Activated T-helper 17 cell treated with anti-CD3 and anti-CD28 coated beads, Interleukin-2, amount 50 U/mL, for 72 hours (primary cell): ENCODE measurements at regions not wholly inside any gene's neighbourhood (a gene's known extent, or its start where the extent isn't known, plus 50 kb on each side); places are given as distances from the start of the nearest gene placed in this dataset.

Experiments
- ATAC-seq: fragments of 150-1000 bp; cut with Tn5 transposase; replicated peaks from 2 replicates; pipeline ENCODE4 v1.10.0; 2021; ENCODE audit warnings: mild to moderate bottlenecking, moderate library complexity
- H3K27ac Mint-ChIP-seq: one replicate; pipeline ENCODE4 v1.8.0; 2022; ENCODE audit warnings: mixed read lengths
- H3K27me3 Mint-ChIP-seq: one replicate; pipeline ENCODE4 v1.8.0; 2022; ENCODE audit warnings: mixed read lengths
- H3K36me3 Mint-ChIP-seq: one replicate; pipeline ENCODE4 v1.8.0; 2022; ENCODE audit warnings: low read depth, mild to moderate bottlenecking, mixed read lengths
- H3K4me1 Mint-ChIP-seq: one replicate; pipeline ENCODE4 v1.8.0; 2022; ENCODE audit warnings: mixed read lengths
- H3K4me3 Mint-ChIP-seq: one replicate; pipeline ENCODE4 v1.8.0; 2022; ENCODE audit warnings: mild to moderate bottlenecking, mixed read lengths
- H3K9me3 Mint-ChIP-seq: one replicate; pipeline ENCODE4 v1.8.0; 2022; ENCODE audit warnings: mixed read lengths

DNA sequence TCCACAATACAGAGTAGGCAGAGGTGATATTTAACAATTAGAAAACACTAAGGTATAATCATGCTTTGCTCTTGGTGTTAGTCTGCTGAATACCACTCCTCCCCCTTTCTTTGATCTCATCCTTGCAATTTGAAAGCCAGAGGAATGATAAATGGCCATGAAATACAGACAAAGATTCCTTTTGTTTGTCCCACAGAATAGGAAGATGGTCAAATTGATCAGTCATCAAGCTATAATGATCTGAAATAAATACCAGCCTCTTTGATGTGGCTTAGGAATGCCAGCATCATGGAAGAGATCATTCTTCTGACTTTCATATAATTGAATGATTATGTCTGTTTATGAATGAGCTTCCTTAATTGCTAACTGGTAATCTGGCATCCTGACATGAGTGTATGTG, 1541.7 kb upstream of the CDH8 start:
- peaks cover 25% of the 10 kb centered on the region for H3K9me3 Mint-ChIP-seq
- no peak overlapping the region for H3K27ac Mint-ChIP-seq
- H3K36me3 Mint-ChIP-seq: no peaks in the 10 kb centered on the region
- H3K4me3 Mint-ChIP-seq: no peak overlapping the region
- H3K27me3 Mint-ChIP-seq: no peaks in the 10 kb centered on the region
- H3K4me1 Mint-ChIP-seq: no peaks in the 10 kb centered on the region
- ATAC-seq: no peak

DNA sequence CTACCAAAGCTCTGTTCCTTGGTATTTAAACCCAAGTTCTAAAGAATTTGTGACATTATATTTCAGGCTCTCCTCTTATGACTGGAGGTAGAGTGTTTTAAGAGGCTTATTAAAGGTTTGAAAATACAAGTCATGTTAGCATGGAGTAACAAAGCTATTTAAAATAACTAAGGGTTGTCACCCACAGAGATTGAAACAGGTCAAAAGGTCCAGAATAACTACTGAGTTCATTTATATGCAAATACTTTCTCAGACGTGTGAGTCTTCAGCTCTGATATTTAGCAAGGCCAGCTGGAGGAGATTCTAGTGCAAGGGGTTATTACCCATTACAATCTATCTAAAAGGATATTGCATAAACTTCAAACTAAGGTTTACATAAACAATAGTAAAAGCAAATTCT, 1538.8 kb upstream of the CDH8 start:
- Mint-ChIP-seq H3K27me3 (no peaks in the 10 kb centered on the region), H3K4me1 (no peaks in the 10 kb centered on the region), H3K4me3 (no peak overlapping the region), H3K27ac (no peak overlapping the region), H3K9me3 (peaks cover 20% of the 10 kb centered on the region), H3K36me3 (no peaks in the 10 kb centered on the region)
- no peak for ATAC-seq

DNA sequence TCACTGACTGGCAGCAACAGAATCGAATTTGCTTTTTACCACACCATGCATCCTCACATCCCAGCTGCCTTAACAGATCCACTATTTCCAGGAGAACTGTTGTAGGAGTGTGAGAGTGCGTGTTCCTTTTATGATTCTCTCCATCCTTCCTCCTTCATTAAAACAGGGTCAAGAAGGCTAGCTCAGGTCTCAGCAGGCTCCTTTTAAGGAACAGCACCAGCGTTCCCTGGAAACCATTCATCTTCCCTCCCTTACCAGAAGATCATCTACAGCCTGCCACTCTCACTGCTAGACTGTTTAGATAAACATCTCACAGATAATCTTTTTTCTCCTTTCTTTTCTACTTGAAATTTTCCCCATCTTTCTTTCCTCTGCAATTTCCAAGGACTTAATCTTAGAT, 1531.9 kb upstream of the CDH8 start:
- peaks cover 10% of the 10 kb centered on the region for H3K9me3 Mint-ChIP-seq
- no peaks in the 10 kb centered on the region for H3K27me3 Mint-ChIP-seq
- H3K27ac Mint-ChIP-seq: no peak overlapping the region
- H3K4me1 Mint-ChIP-seq: no peaks in the 10 kb centered on the region
- no peaks in the 10 kb centered on the region for H3K36me3 Mint-ChIP-seq
- no peak for ATAC-seq
- no peak overlapping the region for H3K4me3 Mint-ChIP-seq

DNA sequence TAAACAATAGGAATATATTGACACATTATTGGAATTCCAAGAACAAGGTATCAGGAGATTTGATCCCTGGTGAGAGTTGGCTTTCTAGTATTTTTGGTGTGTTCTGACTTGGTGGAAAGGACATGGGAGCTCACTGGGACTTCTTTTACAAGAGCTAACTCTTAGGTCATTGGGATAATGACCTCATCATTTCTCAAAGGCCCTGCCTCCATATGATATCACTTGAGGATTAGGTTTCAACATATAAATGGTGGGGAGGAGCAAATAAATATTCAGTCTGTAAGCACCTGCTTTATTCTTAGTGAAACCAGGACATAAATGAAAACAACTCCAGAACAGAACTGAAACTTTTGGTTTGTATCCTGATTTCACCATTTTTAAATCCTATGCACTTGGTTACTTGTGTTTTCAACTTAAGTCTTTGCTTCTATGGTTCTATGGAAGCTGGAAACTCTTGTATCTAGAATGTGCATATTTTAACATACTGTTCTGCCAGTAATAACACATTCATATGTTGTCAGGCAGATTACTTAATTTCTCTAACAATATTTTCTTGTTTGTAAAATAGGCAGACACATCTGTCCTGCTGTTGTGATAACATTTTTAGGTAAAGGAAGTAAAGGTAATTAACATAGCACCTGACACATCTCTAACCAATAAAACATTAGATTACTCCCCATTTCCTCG, 1527.7 kb upstream of the CDH8 start:
- Mint-ChIP-seq H3K27ac (no peak overlapping the region), H3K4me3 (no peak overlapping the region), H3K27me3 (no peaks in the 10 kb centered on the region), H3K36me3 (no peaks in the 10 kb centered on the region), H3K4me1 (no peaks in the 10 kb centered on the region), H3K9me3 (peaks cover 22% of the 10 kb centered on the region)
- ATAC-seq: no peak

DNA sequence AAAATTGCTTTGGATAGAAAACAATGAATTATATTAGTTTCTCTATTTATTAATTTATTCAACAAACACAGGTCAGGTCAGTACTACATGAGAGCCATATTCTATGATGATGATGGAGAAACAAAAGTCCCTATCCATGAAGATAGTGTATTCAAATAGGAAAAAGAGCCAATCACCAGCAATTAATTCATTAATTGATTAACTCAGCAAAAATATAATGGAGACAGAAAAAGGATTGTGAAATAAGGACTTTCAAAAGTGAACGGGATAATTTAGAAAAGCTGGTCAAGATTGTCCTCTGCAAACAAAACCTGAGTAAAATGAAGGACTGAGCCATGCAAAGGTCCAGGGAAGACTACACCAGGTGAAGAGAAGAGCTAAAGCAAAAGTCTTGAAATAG, 1517.7 kb upstream of the CDH8 start:
- no peak for ATAC-seq
- no peaks in the 10 kb centered on the region for H3K27me3 Mint-ChIP-seq
- H3K4me1 Mint-ChIP-seq: no peaks in the 10 kb centered on the region
- no peak overlapping the region for H3K27ac Mint-ChIP-seq
- H3K36me3 Mint-ChIP-seq: no peaks in the 10 kb centered on the region
- peaks cover 14% of the 10 kb centered on the region for H3K9me3 Mint-ChIP-seq
- H3K4me3 Mint-ChIP-seq: no peak overlapping the region

DNA sequence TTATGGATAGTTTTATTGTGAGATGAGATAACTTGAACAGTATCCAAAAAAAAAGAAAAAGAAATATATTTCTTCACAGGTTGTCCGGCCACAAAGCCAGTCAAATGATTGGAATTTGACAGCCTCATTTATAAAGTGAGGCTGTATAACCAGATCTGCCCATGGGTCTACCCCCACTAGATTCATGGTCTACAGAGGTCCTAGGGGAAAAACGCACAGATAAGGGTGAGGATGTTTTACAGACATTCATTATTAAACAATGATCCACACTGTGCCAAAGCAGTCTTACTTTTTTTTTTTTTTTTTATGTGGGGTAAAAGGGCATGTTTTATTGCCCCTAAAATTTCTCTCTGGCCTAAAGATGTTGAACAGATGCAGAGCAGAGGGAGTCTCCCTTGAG, 1503.0 kb upstream of the CDH8 start:
- no peak for ATAC-seq
- Mint-ChIP-seq H3K27me3 (no peaks in the 10 kb centered on the region), H3K4me3 (no peak overlapping the region), H3K27ac (no peak overlapping the region), H3K4me1 (no peaks in the 10 kb centered on the region), H3K36me3 (no peaks in the 10 kb centered on the region), H3K9me3 (peaks cover 4% of the 10 kb centered on the region)

DNA sequence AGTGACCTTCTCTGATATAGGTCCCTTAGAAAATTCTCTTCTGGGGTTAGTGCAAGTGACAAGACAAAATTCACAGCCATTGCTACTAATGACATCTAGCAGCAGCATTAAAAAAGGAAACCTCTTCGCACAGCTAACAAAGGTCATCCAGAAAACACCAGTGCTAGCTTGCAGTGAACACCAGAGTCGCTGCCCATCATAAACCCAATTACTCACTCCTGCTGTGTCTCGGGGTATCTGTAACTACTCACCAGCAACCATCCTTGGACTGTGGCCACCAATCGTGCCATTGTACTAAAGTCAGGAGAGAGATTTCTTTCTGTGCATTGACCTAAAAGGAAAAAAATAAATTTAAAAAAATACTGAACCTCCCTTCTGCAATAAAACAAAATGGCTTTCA, 1494.7 kb upstream of the CDH8 start:
- ATAC-seq: no peak
- Mint-ChIP-seq H3K4me1 (no peaks in the 10 kb centered on the region), H3K4me3 (no peak overlapping the region), H3K27me3 (no peaks in the 10 kb centered on the region), H3K9me3 (peaks cover 13% of the 10 kb centered on the region), H3K36me3 (no peaks in the 10 kb centered on the region), H3K27ac (no peak overlapping the region)

DNA sequence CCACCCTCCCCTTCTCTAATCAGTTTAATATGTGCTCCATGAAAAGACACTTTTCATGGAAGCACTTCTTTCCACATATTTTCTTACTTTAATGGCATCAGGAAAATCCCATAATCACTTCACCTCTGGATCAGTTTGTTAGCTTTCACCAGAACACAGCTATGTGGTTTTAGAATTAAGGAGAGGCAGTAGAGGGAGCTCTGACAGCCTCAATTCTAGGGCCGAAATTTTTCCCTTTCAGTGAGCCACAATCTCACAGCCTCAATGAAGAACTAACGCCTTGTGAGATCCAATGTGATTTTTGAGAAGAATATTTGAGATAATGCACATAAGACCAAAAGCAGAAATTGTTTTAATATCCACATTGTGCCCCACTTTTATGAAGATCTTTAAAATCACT, 1494.0 kb upstream of the CDH8 start:
- H3K4me1 Mint-ChIP-seq: no peaks in the 10 kb centered on the region
- H3K27ac Mint-ChIP-seq: no peak overlapping the region
- no peaks in the 10 kb centered on the region for H3K36me3 Mint-ChIP-seq
- H3K9me3 Mint-ChIP-seq: peaks cover 13% of the 10 kb centered on the region
- H3K4me3 Mint-ChIP-seq: no peak overlapping the region
- ATAC-seq: no peak
- no peaks in the 10 kb centered on the region for H3K27me3 Mint-ChIP-seq

DNA sequence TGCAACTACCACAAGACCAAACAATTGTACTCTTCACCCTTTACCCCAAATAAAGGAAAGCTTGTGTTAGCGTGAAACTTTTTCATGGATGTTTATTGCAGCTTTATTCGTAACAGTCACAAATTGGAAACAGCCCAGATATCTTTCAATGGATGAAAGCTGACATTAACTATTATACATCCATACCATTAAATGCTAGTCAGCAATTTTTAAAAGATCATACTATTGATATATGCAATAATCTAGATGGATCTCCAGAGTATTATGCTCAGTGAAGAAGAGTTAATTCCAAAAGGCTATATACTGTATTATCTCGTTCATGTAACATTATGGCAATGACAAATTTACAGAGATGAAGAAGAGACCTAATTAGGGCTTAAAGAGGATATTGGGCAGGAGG, 1491.2 kb upstream of the CDH8 start:
- ATAC-seq: no peak

DNA sequence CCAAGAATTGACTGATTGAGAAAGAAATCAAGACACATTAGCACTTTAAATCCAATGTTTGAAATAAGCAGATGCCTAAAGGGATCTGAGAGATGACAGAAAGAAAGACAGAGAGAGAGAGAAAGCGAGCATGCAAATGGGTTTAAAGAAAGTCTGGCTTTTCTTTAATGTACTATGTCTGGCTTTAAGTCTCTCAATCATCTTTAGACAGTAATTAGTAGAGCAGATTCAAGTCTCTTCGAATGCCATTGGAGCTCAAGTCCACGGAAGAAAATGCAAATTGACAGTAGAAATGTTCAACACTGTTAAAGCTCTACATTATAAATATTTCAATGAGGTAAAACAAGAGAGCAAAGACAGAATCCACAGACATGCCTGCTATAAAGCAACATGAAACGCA, 1480.2 kb upstream of the CDH8 start:
- Mint-ChIP-seq H3K27ac (no peak overlapping the region), H3K36me3 (no peaks in the 10 kb centered on the region), H3K4me3 (no peak overlapping the region), H3K4me1 (no peaks in the 10 kb centered on the region), H3K27me3 (no peaks in the 10 kb centered on the region), H3K9me3 (peaks cover 7% of the 10 kb centered on the region)
- ATAC-seq: no peak

More for the DNA sequence above, 1491.2 kb upstream of the CDH8 start:
- no peaks in the 10 kb centered on the region for H3K4me1 Mint-ChIP-seq
- H3K27me3 Mint-ChIP-seq: no peaks in the 10 kb centered on the region
- H3K4me3 Mint-ChIP-seq: no peak overlapping the region
- H3K27ac Mint-ChIP-seq: no peak overlapping the region
- peaks cover 19% of the 10 kb centered on the region for H3K9me3 Mint-ChIP-seq
- no peaks in the 10 kb centered on the region for H3K36me3 Mint-ChIP-seq

DNA sequence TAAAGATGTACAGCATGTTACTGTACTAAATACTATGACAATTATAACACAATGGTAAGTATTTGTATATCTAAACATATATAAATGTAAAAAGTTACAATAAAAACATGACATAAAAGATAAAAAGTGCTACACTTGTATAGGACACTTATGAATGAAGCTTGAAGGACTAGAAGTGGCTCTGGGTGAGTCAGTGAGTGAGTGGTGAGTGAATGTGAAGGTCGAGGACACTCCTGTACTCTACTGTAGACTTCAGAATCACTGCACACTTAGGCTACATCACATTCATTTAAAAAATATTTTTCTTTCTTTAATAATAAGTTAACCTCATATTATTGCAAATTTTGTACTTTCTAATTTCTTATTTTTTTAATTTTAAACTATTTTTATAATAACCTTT, 1476.7 kb upstream of the CDH8 start:
- peaks cover 12% of the 10 kb centered on the region for H3K9me3 Mint-ChIP-seq
- no peak overlapping the region for H3K27ac Mint-ChIP-seq
- H3K4me1 Mint-ChIP-seq: no peaks in the 10 kb centered on the region
- H3K4me3 Mint-ChIP-seq: no peak overlapping the region
- no peaks in the 10 kb centered on the region for H3K36me3 Mint-ChIP-seq
- H3K27me3 Mint-ChIP-seq: no peaks in the 10 kb centered on the region
- no peak for ATAC-seq

DNA sequence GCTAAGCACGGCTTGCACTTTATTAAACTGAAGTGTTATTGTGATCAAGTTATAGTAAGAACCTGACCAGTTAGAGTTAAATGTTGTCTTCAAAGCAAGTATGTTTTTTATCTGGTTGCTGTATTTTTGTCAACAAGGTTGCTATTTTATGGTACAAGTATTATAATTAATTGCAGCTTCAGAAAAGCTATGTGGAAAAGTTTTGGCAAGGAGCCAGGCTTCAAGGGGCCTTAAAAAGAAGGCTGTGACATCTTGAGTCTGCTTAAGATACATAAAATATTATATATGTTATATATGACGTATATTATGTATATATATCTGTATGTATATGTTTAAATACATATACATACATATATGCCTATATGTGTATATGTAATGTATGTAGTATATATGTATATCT, 1461.2 kb upstream of the CDH8 start:
- H3K4me1 Mint-ChIP-seq: no peaks in the 10 kb centered on the region
- no peak overlapping the region for H3K27ac Mint-ChIP-seq
- H3K9me3 Mint-ChIP-seq: peaks cover 9% of the 10 kb centered on the region
- H3K36me3 Mint-ChIP-seq: no peaks in the 10 kb centered on the region
- no peak overlapping the region for H3K4me3 Mint-ChIP-seq
- ATAC-seq: no peak
- no peaks in the 10 kb centered on the region for H3K27me3 Mint-ChIP-seq

DNA sequence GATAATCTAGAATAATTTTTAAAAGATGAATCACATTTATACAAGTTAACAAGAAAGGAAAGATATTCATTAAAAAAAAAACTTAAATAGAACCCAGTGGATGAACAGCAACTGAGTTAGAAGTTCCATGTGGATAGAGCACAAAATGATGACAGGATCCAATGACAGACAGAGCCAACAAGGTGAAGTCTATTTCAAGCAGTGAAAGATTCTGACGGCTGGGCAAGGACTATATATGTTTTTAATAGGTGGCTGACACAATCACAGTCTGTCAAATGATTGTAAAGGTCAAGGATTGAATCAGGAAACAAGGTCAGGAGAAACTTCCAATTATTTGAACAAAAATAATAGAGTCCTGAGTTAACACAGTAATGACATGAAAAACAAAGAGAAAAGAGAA, 1460.0 kb upstream of the CDH8 start:
- ATAC-seq: no peak
- Mint-ChIP-seq H3K9me3 (peaks cover 6% of the 10 kb centered on the region), H3K4me1 (no peaks in the 10 kb centered on the region), H3K27ac (no peak overlapping the region), H3K36me3 (no peaks in the 10 kb centered on the region), H3K27me3 (no peaks in the 10 kb centered on the region), H3K4me3 (no peak overlapping the region)

DNA sequence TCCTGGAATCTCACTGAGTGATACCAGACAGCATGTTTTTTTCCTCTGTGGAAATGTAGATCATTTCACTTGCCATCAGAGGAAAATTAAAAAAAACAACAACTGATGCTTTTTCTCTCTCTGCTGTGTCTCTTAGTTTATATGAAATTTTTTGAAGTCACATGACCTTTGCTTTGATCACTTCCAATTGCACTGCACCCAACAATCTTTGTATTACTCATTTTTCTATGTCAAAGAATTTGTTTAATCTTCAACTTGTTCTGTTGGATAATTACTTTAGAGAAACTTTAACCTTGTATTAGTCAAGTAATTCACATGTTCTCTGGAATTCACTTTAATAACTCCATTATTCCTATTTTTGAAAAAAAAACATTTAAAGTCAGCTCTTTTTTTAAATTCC, 1452.7 kb upstream of the CDH8 start:
- no peaks in the 10 kb centered on the region for H3K27me3 Mint-ChIP-seq
- H3K4me3 Mint-ChIP-seq: no peak overlapping the region
- ATAC-seq: no peak
- H3K4me1 Mint-ChIP-seq: no peaks in the 10 kb centered on the region
- no peak overlapping the region for H3K27ac Mint-ChIP-seq
- H3K36me3 Mint-ChIP-seq: no peaks in the 10 kb centered on the region
- H3K9me3 Mint-ChIP-seq: peaks cover 8% of the 10 kb centered on the region

DNA sequence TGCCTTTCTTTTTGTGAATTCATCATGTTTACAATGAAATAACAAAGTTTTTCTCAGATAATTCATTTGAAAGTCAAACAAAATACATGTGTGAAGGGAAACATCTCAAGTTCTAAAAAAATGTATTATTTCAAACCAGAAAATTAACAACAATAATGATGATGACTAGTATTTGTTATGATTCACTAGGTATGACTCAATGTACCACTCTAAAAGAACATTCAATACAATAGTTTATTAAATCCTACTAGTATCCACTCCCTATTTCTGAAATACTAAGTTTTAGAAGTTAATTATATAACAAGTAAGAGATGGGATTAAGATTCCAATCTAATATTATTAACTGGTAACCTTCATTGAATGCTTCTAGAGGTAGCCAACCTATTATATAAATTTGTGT, 1444.8 kb upstream of the CDH8 start:
- no peak for ATAC-seq

DNA sequence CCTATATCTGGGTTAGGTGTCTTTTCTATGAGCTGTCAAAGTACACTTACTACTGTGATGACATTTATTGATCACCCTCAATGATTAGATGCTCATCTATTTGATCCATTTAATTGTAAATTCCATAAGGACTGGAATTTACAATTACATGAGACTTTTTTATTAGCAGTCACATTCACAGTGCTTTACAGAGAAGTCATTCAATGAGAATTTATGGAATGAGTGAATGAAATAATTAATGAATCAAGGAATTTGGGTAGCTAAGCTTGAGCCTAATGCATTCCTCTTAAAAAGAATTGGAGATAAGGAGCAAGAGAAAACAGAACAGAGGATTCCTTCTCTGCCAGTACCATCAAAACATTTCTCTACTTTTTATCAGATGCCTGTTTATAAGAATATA, 1437.5 kb upstream of the CDH8 start:
- Mint-ChIP-seq H3K4me3 (no peak overlapping the region), H3K36me3 (no peaks in the 10 kb centered on the region)

More for the DNA sequence above, 1444.8 kb upstream of the CDH8 start:
- H3K36me3 Mint-ChIP-seq: no peaks in the 10 kb centered on the region
- H3K4me3 Mint-ChIP-seq: no peak overlapping the region
- H3K4me1 Mint-ChIP-seq: no peaks in the 10 kb centered on the region
- H3K27me3 Mint-ChIP-seq: no peaks in the 10 kb centered on the region
- peaks cover 9% of the 10 kb centered on the region for H3K9me3 Mint-ChIP-seq
- H3K27ac Mint-ChIP-seq: no peak overlapping the region

More for the DNA sequence above, 1437.5 kb upstream of the CDH8 start:
- H3K4me1 Mint-ChIP-seq: no peaks in the 10 kb centered on the region
- H3K27me3 Mint-ChIP-seq: no peaks in the 10 kb centered on the region
- ATAC-seq: no peak
- H3K27ac Mint-ChIP-seq: no peak overlapping the region
- peaks cover 11% of the 10 kb centered on the region for H3K9me3 Mint-ChIP-seq
